ENCODE measurements at regions not wholly inside any gene's neighbourhood (a gene's known extent, or its start where the extent isn't known, plus 50 kb on each side); places are given as distances from the start of the nearest gene placed in this dataset.
"Not testable (repeated sequence)": the region's sequence is repeated elsewhere in the genome, so short reads cannot be mapped to it uniquely, and the experiment has no call there.

DNA sequence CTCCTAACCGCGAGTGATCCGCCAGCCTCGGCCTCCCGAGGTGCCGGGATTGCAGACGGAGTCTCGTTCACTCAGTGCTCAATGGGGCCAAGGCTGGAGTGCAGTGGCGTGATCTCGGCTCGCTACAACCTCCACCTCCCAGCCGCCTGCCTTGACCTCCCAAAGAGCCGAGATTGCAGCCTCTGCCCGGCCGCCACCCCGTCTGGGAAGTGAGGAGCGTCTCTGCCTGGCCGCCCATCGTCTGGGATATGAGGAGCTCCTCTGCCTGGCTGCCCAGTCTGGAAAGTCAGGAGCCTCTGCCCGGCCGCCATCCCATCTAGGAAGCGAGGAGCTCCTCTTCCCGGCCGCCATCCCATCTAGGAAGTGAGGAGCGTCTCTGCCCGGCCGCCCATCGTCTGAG is 58.8 kb upstream of the ANKRD30BL start:
- H3K9me3 ChIP-seq; intact Hi-C loops (cut with DNase I; ENCODE audit: low total_unique reads); H3K4me1 ChIP-seq; H3K27ac ChIP-seq; H3K4me3 ChIP-seq; H3K27me3 ChIP-seq; DNase-seq; H3K36me3 ChIP-seq (ENCODE audit: low read depth, missing control alignments): not testable (repeated sequence)
- WGBS, 2 donors: 100% methylated on average over 24 of the region's 28 CpGs; no CpG with 5 or more reads in 1 of the 2 donors

DNA sequence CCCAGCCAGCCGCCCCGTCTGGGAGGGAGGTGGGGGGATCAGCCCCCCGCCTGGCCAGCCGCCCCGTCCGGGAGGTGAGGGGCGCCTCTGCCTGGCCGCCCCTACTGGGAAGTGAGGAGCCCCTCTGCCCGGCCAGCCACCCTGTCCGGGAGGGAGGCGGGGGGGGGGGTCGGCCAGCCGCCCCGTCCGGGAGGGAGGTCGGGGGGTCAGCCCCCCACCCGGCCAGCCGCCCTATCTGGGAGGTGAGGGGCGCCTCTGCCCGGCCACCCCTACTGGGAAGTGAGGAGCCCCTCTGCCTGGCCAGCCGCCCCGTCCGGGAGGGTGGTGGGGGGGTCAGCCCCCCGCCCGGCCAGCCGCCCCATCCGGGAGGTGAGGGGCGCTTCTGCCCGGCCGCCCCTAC is 60.1 kb upstream of the ANKRD30BL start:
- H3K4me3 ChIP-seq; DNase-seq; H3K9me3 ChIP-seq; H3K27ac ChIP-seq; H3K4me1 ChIP-seq; intact Hi-C loops (cut with DNase I; ENCODE audit: low total_unique reads); H3K27me3 ChIP-seq; H3K36me3 ChIP-seq (ENCODE audit: low read depth, missing control alignments): not testable (repeated sequence)
- 100% methylated on average over 3 of the region's 30 CpGs; no CpG with 5 or more reads in 1 of the 2 donors for WGBS, 2 donors

DNA sequence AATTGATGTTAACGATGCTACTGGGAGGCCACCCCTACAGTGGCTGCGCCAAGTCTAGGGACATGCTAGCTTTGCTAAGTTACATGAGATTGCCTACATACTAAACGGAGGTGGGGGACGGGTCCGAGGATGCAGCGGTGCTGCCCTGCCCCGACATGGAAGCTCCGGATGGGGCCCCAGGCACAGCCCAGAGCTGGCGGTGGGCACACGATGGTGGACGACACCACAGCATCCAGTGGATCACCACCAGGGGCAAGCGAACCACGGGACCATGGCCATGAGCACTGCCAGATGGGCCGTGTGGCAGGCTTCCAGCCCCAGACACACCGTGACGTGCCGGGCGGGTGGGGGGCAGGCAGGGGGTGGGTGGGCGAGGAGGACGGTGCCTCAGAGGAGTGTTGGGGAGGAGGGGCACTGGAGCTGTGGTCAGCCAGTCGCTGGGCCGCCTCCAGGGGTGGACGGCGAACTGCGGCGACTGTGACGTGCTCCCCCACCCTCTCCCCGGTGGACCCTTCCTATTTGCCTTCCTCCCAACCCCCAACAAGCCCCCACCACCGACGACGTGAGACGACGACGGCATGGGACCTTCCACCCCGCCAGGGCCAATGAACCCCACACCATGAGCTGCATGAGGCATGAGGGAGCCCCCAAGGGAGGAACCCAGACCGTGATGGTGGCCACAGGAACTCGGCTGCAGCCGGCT is 90.6 kb upstream of the ANKRD30BL start:
- no peaks in the 10 kb centered on the region for H3K27me3 ChIP-seq
- no peak for TF ChIP-seq POLR2A (IDR thresholded peaks at IDR 0.05)
- TF ChIP-seq, protein P1, sequence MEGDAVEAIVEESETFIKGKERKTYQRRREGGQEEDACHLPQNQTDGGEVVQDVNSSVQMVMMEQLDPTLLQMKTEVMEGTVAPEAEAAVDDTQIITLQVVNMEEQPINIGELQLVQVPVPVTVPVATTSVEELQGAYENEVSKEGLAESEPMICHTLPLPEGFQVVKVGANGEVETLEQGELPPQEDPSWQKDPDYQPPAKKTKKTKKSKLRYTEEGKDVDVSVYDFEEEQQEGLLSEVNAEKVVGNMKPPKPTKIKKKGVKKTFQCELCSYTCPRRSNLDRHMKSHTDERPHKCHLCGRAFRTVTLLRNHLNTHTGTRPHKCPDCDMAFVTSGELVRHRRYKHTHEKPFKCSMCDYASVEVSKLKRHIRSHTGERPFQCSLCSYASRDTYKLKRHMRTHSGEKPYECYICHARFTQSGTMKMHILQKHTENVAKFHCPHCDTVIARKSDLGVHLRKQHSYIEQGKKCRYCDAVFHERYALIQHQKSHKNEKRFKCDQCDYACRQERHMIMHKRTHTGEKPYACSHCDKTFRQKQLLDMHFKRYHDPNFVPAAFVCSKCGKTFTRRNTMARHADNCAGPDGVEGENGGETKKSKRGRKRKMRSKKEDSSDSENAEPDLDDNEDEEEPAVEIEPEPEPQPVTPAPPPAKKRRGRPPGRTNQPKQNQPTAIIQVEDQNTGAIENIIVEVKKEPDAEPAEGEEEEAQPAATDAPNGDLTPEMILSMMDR (IDR thresholded peaks at IDR 0.05): no peak
- no peaks in the 10 kb centered on the region for H3K9me3 ChIP-seq
- H3K4me3 ChIP-seq: no peak overlapping the region
- no peaks in the 10 kb centered on the region for H3K36me3 ChIP-seq (ENCODE audit: low read depth, missing control alignments)
- intact Hi-C loops (cut with DNase I; ENCODE audit: low total_unique reads): no loop called here
- no peak for DNase-seq
- H3K4me1 ChIP-seq: no peaks in the 10 kb centered on the region
- H3K27ac ChIP-seq: no peak overlapping the region
- 62 to 83% methylated on average over 15 to 38 of the region's 38 CpGs for WGBS, 2 donors

- no peak for TF ChIP-seq POLR2A (IDR thresholded peaks at IDR 0.05)
- TF ChIP-seq, protein P1 (IDR thresholded peaks at IDR 0.05): no peak
- Histone ChIP-seq H3K4me3 (no peak overlapping the region), H3K4me1 (peaks cover 3% of the 10 kb centered on the region), H3K27me3 (no peaks in the 10 kb centered on the region), H3K9me3 (no peaks in the 10 kb centered on the region), H3K36me3 (ENCODE audit: low read depth, missing control alignments) (no peaks in the 10 kb centered on the region), H3K27ac (no peak overlapping the region)
- intact Hi-C loops (cut with DNase I; ENCODE audit: low total_unique reads): no loop called here
- 81 to 84% methylated on average over 17 of the region's 17 CpGs for WGBS, 2 donors
- no peak for DNase-seq
Observed at GRCh38 chr2:132252894-132253264, 91.1 kb upstream of the ANKRD30BL start.

- H3K4me3 ChIP-seq: no peak overlapping the region
- H3K27ac ChIP-seq: no peak overlapping the region
- no peaks in the 10 kb centered on the region for H3K36me3 ChIP-seq (ENCODE audit: low read depth, missing control alignments)
- TF ChIP-seq, protein P1 (IDR thresholded peaks at IDR 0.05): no peak
- no peak for TF ChIP-seq POLR2A (IDR thresholded peaks at IDR 0.05)
- 54 to 81% methylated on average over 8 to 46 of the region's 50 CpGs for WGBS, 2 donors
- H3K27me3 ChIP-seq: no peaks in the 10 kb centered on the region
- H3K9me3 ChIP-seq: no peaks in the 10 kb centered on the region
- intact Hi-C loops (cut with DNase I; ENCODE audit: low total_unique reads): no loop called here
- DNase-seq: no peak
- peaks cover 4% of the 10 kb centered on the region for H3K4me1 ChIP-seq
Observed at GRCh38 chr2:132253496-132254305, 91.9 kb upstream of the ANKRD30BL start.

GRCh38 chr2:132254306-132254919 is 92.7 kb upstream of the ANKRD30BL start:
- intact Hi-C loops (cut with DNase I; ENCODE audit: low total_unique reads); H3K9me3 ChIP-seq; H3K27ac ChIP-seq; H3K4me1 ChIP-seq; H3K4me3 ChIP-seq; DNase-seq; H3K27me3 ChIP-seq; H3K36me3 ChIP-seq (ENCODE audit: low read depth, missing control alignments): not testable (repeated sequence)
- WGBS, 2 donors: 62 to 84% methylated on average over 15 to 25 of the region's 25 CpGs
